WTC11 (cell line): ENCODE measurements at regions not wholly inside any gene's neighbourhood (a gene's known extent, or its start where the extent isn't known, plus 50 kb on each side); places are given as distances from the start of the nearest gene placed in this dataset.

Experiments used
- ATAC-seq: fragments of 200-7000 bp; cut with Tn5 transposase; 2 replicates; pipeline ENCODE4 v1.10.0; 2021; ENCODE audit warnings: mild to moderate bottlenecking, moderate library complexity
- CTCF ChIA-PET: fragments of 300-600 bp; sonication (Branson Sonifier 250); formaldehyde crosslinking; loops from one replicate; lab custom pipeline; 2021; ENCODE audit warnings: antibody characterized with exemption; lab: Charles Lee
- POLR2A ChIA-PET: fragments of 350-600 bp; sonication (Branson Sonifier 250); formaldehyde crosslinking; loops from one replicate; lab custom pipeline; 2021; ENCODE audit warnings: antibody characterized with exemption; lab: Charles Lee
- DNase-seq: peaks from one replicate; pipeline ENCODE4 v3.0.0; 2021; ENCODE audit warnings: low spot score
- H3K27ac Mint-ChIP-seq: 2 replicates; pipeline ENCODE4 v1.8.0; 2021; ENCODE audit warnings: mixed read lengths
- H3K27me3 Mint-ChIP-seq: 2 replicates; pipeline ENCODE4 v1.8.0; 2021; ENCODE audit warnings: low read depth, mild to moderate bottlenecking, moderate library complexity, mixed read lengths
- H3K36me3 Mint-ChIP-seq: 2 replicates; pipeline ENCODE4 v1.8.0; 2021; ENCODE audit warnings: mixed read lengths
- H3K4me1 Mint-ChIP-seq: 2 replicates; pipeline ENCODE4 v1.8.0; 2022; ENCODE audit warnings: mixed read lengths
- H3K4me3 Mint-ChIP-seq: 2 replicates; pipeline ENCODE4 v1.8.0; 2021; ENCODE audit warnings: mild to moderate bottlenecking, moderate library complexity, mixed read lengths
- H3K9me3 Mint-ChIP-seq: 2 replicates; pipeline ENCODE4 v1.8.0; 2021; ENCODE audit warnings: mixed read lengths
- ARID4B ChIP-seq: sonication (generic); formaldehyde crosslinking; IDR thresholded peaks from 2 replicates; pipeline ENCODE4 v1.8.0; 2023; ENCODE audit warnings: missing genetic modification reagents, mild to moderate bottlenecking, borderline replicate concordance
- ATF3 ChIP-seq: sonication (generic); formaldehyde crosslinking; conservative IDR thresholded peaks from 2 replicates; pipeline ENCODE4 v1.8.1; 2022; ENCODE audit warnings: mild to moderate bottlenecking, missing genetic modification reagents
- E2F5 ChIP-seq: sonication (generic); formaldehyde crosslinking; IDR thresholded peaks from 2 replicates; pipeline ENCODE4 v1.8.1; 2022; ENCODE audit warnings: mild to moderate bottlenecking, moderate library complexity, missing genetic modification reagents
- ESRRA ChIP-seq: sonication (generic); formaldehyde crosslinking; IDR thresholded peaks from 2 replicates; pipeline ENCODE4 v1.8.1; 2022; ENCODE audit warnings: mild to moderate bottlenecking, missing genetic modification reagents, borderline replicate concordance
- JAZF1 ChIP-seq: fragments of 250-450 bp; sonication (Bioruptor Pico); IDR thresholded peaks from 2 replicates; pipeline ENCODE4 v1.9.0; 2021; ENCODE audit warnings: moderate library complexity, mild to moderate bottlenecking, inconsistent platforms
- MAX ChIP-seq: sonication (generic); formaldehyde crosslinking; IDR thresholded peaks from 2 replicates; pipeline ENCODE4 v1.8.0; 2022; ENCODE audit warnings: mild to moderate bottlenecking, missing genetic modification reagents
- MLX ChIP-seq: sonication (generic); formaldehyde crosslinking; IDR thresholded peaks from 2 replicates; pipeline ENCODE4 v1.8.1; 2023; ENCODE audit warnings: mild to moderate bottlenecking, missing genetic modification reagents, moderate library complexity
- NFYB ChIP-seq: sonication (generic); formaldehyde crosslinking; conservative IDR thresholded peaks from 2 replicates; pipeline ENCODE4 v1.8.0; 2022; ENCODE audit warnings: low read depth, missing genetic modification reagents
- NR1H2 ChIP-seq: sonication (generic); formaldehyde crosslinking; IDR thresholded peaks from 2 replicates; pipeline ENCODE4 v1.9.0; 2021; ENCODE audit warnings: mild to moderate bottlenecking, moderate library complexity, missing genetic modification reagents
- NR3C1 ChIP-seq: sonication (generic); formaldehyde crosslinking; conservative IDR thresholded peaks from 2 replicates; pipeline ENCODE4 v1.8.1; 2023; ENCODE audit warnings: low read depth, mild to moderate bottlenecking, missing genetic modification reagents
- OVOL2 ChIP-seq: fragments of 250-450 bp; sonication (Bioruptor Pico); IDR thresholded peaks from 2 replicates; pipeline ENCODE4 v1.9.0; 2021; ENCODE audit warnings: mild to moderate bottlenecking, borderline replicate concordance
- PRDM15 ChIP-seq: sonication (generic); formaldehyde crosslinking; IDR thresholded peaks from 2 replicates; pipeline ENCODE4 v1.8.0; 2022; ENCODE audit warnings: missing genetic modification reagents
- RORB ChIP-seq: fragments of 250-450 bp; sonication (Bioruptor Pico); IDR thresholded peaks from 2 replicates; pipeline ENCODE4 v1.9.0; 2021; ENCODE audit warnings: mild to moderate bottlenecking
- SP1 ChIP-seq: sonication (generic); formaldehyde crosslinking; conservative IDR thresholded peaks from 2 replicates; pipeline ENCODE4 v1.8.1; 2022; ENCODE audit warnings: missing genetic modification reagents
- TEAD4 ChIP-seq: sonication (generic); formaldehyde crosslinking; IDR thresholded peaks from 2 replicates; pipeline ENCODE4 v1.8.0; 2022; ENCODE audit warnings: mild to moderate bottlenecking, missing genetic modification reagents
- ZBTB21 ChIP-seq: sonication (generic); formaldehyde crosslinking; IDR thresholded peaks from 2 replicates; pipeline ENCODE4 v1.8.1; 2023; ENCODE audit warnings: mild to moderate bottlenecking, missing genetic modification reagents, borderline replicate concordance
- ZNF121 ChIP-seq: sonication (generic); formaldehyde crosslinking; IDR thresholded peaks from 2 replicates; pipeline ENCODE4 v1.8.0; 2023; ENCODE audit warnings: missing genetic modification reagents
- ZNF317 ChIP-seq: sonication (generic); formaldehyde crosslinking; IDR thresholded peaks from 2 replicates; pipeline ENCODE4 v1.8.1; 2023; ENCODE audit warnings: low read depth, mild to moderate bottlenecking, moderate library complexity, missing genetic modification reagents, borderline replicate concordance
- ZNF416 ChIP-seq: fragments of 250-450 bp; sonication (Bioruptor Pico); IDR thresholded peaks from 2 replicates; pipeline ENCODE4 v1.9.0; 2021; ENCODE audit warnings: mild to moderate bottlenecking, inconsistent platforms
- ZNF423 ChIP-seq: fragments of 250-450 bp; sonication (Bioruptor Pico); IDR thresholded peaks from 2 replicates; pipeline ENCODE4 v2.1.2; 2022; ENCODE audit warnings: mild to moderate bottlenecking, moderate library complexity
- ZSCAN18 ChIP-seq: fragments of 250-450 bp; sonication (Bioruptor Pico); IDR thresholded peaks from 2 replicates; pipeline ENCODE4 v2.1.2; 2022; ENCODE audit warnings: mild to moderate bottlenecking, moderate library complexity

- no peak for TF ChIP-seq PRDM15
Observed at GRCh38 chr12:107560165-107560898, 125.3 kb upstream of the PWP1 start (continued).

GRCh38 chr12:107560899-107561285, 124.7 kb upstream of the PWP1 start:
- ChIA-PET CTCF (interaction anchor here (0.6 to 2.0 kb wide), 6 partner anchors 15 to 337 kb away, joined by 3 to 14 read pairs (median 3); no protein-coding TSS in a partner anchor), POLR2A (no interaction called here)
- Mint-ChIP-seq H3K4me3 (no peak overlapping the region), H3K9me3 (peaks cover 3% of the 10 kb centered on the region; the same call in 1 of the 2 replicates), H3K27me3 (no peaks in the 10 kb centered on the region), H3K36me3 (no peaks in the 10 kb centered on the region), H3K27ac (peak overlapping the region; percentile 46; the same call in 1 of the 2 replicates), H3K4me1 (peaks cover 14% of the 10 kb centered on the region)
- no peak for DNase-seq
- TF ChIP-seq MLX (CRISPR knock-in tag), result no peak
- no peak for TF ChIP-seq ZNF416 (CRISPR knock-in tag)
- no peak for TF ChIP-seq JAZF1 (CRISPR knock-in tag)
- TF ChIP-seq ARID4B (CRISPR knock-in tag), result no peak
- no peak for ATAC-seq

- POLR2A ChIA-PET, result no interaction called here
- no peaks in the 10 kb centered on the region for H3K27me3 Mint-ChIP-seq
- DNase-seq (peak; percentile 44), ATAC-seq (peak; percentile 94)
- H3K9me3 Mint-ChIP-seq, result peaks cover 8% of the 10 kb centered on the region
- H3K4me1 Mint-ChIP-seq, result peaks cover 14% of the 10 kb centered on the region
- H3K27ac Mint-ChIP-seq, result no peak overlapping the region
- no peak overlapping the region for H3K4me3 Mint-ChIP-seq
- H3K36me3 Mint-ChIP-seq, result no peaks in the 10 kb centered on the region
- CTCF ChIA-PET, result interaction anchor here (0.7 to 2.1 kb wide), 19 partner anchors 9 to 438 kb away, joined by 3 to 8 read pairs (median 5); no protein-coding TSS in a partner anchor
- TF ChIP-seq ZNF121 (no peak), RORB (CRISPR knock-in tag) (no peak), ZNF423 (CRISPR knock-in tag) (no peak), ZNF317 (CRISPR knock-in tag) (no peak), NFYB (no peak), OVOL2 (CRISPR knock-in tag) (no peak), ZBTB21 (no peak), ZSCAN18 (CRISPR knock-in tag) (no peak), MAX (CRISPR knock-in tag) (no peak), NR3C1 (no peak), SP1 (CRISPR knock-in tag) (no peak), E2F5 (CRISPR knock-in tag) (no peak), TEAD4 (CRISPR knock-in tag) (no peak), NR1H2 (CRISPR knock-in tag) (no peak), ESRRA (CRISPR knock-in tag) (no peak), ATF3 (CRISPR knock-in tag) (no peak)
Observed at GRCh38 chr12:107564946-107565345, 120.7 kb upstream of the PWP1 start.
